Stomach (tissue), 4 donors: ENCODE measurements at regions not wholly inside any gene's neighbourhood (a gene's known extent, or its start where the extent isn't known, plus 50 kb on each side); places are given as distances from the start of the nearest gene placed in this dataset.

ENCODE experiments used
- POLR2AphosphoS5 ChIP-seq, 3 donors: sonication (generic); formaldehyde crosslinking; IDR thresholded peaks; one replicate each; pipeline ENCODE4 v1.6.1; 2016; ENCODE audit warnings: antibody characterized with exemption in 3 of 3
- TF ChIP-seq, protein P1 (sequence below), 7 experiments: fragments of 450-650 bp in 4 of 7; fragments of 200-600 bp in 3 of 7; sonication (generic) in 3 of 7; IDR thresholded peaks; one replicate each; pipeline ENCODE4 v1.5.1; 2016 to 2019; ENCODE audit warnings: antibody characterized with exemption in 7 of 7, control low read depth in 2 of 7, mild to moderate bottlenecking in 1 of 7

DNA sequence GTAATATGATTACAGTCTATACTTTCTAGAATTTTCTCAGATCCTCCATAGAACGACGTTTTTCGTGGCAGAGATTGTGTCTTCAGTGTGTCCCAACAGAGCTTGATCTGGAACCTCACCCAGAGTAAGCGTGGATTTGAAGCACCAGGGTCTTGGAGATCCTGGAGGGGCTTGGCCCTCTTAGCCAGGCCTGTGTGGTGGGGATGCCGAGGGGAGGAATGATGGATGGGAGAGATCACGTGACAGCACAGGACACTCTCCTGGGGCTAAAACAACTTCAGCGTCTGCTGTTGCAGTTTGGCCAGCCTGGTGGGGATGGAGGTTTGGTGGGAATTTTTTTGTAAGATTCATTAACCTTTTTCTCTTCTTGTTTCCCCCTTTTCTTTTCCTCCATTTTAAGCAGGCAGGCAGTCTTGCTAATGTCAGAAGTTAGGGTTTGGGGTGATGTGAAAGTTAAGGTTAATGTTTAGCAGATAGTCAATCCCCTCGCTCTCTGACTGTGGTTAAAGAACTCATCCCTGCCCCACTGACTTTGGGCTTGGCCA, 100.7 kb upstream of the SULF2 start:
- no peak for TF ChIP-seq POLR2AphosphoS5 (IDR thresholded peaks at IDR 0.05)
- TF ChIP-seq, protein P1, sequence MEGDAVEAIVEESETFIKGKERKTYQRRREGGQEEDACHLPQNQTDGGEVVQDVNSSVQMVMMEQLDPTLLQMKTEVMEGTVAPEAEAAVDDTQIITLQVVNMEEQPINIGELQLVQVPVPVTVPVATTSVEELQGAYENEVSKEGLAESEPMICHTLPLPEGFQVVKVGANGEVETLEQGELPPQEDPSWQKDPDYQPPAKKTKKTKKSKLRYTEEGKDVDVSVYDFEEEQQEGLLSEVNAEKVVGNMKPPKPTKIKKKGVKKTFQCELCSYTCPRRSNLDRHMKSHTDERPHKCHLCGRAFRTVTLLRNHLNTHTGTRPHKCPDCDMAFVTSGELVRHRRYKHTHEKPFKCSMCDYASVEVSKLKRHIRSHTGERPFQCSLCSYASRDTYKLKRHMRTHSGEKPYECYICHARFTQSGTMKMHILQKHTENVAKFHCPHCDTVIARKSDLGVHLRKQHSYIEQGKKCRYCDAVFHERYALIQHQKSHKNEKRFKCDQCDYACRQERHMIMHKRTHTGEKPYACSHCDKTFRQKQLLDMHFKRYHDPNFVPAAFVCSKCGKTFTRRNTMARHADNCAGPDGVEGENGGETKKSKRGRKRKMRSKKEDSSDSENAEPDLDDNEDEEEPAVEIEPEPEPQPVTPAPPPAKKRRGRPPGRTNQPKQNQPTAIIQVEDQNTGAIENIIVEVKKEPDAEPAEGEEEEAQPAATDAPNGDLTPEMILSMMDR (IDR thresholded peaks at IDR 0.05) = no peak
